Effector memory CD8-positive, alpha-beta T cell (primary cell): ENCODE measurements at regions not wholly inside any gene's neighbourhood (a gene's known extent, or its start where the extent isn't known, plus 50 kb on each side); places are given as distances from the start of the nearest gene placed in this dataset.
"Not testable (repeated sequence)": the region's sequence is repeated elsewhere in the genome, so short reads cannot be mapped to it uniquely, and the experiment has no call there.

ENCODE experiments used
- ATAC-seq: fragments of 150-1000 bp; cut with Tn5 transposase; replicated peaks from 2 replicates; pipeline ENCODE4 v1.10.0; 2021; ENCODE audit warnings: mild to moderate bottlenecking, moderate library complexity
- DNase-seq, 3 experiments: peaks; one replicate each; pipeline ENCODE4 v3.0.0; 2021
- H3K27ac Mint-ChIP-seq, 2 donors: one replicate each; pipeline ENCODE4 v1.8.0; 2022; ENCODE audit warnings: mild to moderate bottlenecking in 2 of 2, mixed read lengths in 2 of 2, moderate library complexity in 2 of 2
- H3K27me3 Mint-ChIP-seq, 2 donors: one replicate each; pipeline ENCODE4 v1.8.0; 2022; ENCODE audit warnings: mixed read lengths in 2 of 2
- H3K36me3 Mint-ChIP-seq: one replicate; pipeline ENCODE4 v1.8.0; 2022; ENCODE audit warnings: mild to moderate bottlenecking, moderate library complexity, mixed read lengths; ENCODE audit not compliant: insufficient read depth
- H3K4me1 Mint-ChIP-seq, 2 donors: one replicate each; pipeline ENCODE4 v1.8.0; 2022; ENCODE audit warnings: low read depth in 2 of 2, mixed read lengths in 2 of 2
- H3K4me3 Mint-ChIP-seq, 2 donors: one replicate each; pipeline ENCODE4 v1.8.0; 2022; ENCODE audit warnings: mild to moderate bottlenecking in 2 of 2, mixed read lengths in 2 of 2, moderate library complexity in 2 of 2
- H3K9me3 Mint-ChIP-seq, 2 donors: one replicate each; pipeline ENCODE4 v1.8.0; 2022; ENCODE audit warnings: mixed read lengths in 2 of 2

DNA sequence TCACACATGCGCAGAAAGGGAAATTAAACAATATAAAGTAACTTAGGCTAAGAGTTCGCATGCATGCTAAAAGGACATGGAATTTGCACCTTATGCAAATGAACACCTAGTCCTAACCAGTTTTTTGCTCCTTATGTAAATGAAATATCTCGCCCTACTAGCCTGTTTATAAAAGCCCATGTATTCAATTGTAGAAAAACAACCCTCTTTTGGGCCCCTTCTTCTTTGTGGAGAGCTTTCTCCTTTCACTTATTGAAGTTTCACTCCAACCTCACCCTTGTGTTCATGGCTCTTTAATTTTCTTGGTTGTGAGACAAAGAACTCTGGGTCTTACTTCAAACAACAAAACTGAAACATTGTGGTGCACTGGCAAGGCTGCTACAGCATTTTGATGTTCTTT, 333.4 kb upstream of the ATXN7L3B start:
- no peaks in the 10 kb centered on the region for H3K4me1 Mint-ChIP-seq
- H3K36me3 Mint-ChIP-seq, result no peaks in the 10 kb centered on the region
- DNase-seq (no peak), ATAC-seq (no peak)
- no peak overlapping the region for H3K27ac Mint-ChIP-seq
- no peaks in the 10 kb centered on the region for H3K27me3 Mint-ChIP-seq
- H3K9me3 Mint-ChIP-seq, result peaks cover 4 to 6% of the 10 kb centered on the region in 2 donors
- H3K4me3 Mint-ChIP-seq, result no peak overlapping the region

DNA sequence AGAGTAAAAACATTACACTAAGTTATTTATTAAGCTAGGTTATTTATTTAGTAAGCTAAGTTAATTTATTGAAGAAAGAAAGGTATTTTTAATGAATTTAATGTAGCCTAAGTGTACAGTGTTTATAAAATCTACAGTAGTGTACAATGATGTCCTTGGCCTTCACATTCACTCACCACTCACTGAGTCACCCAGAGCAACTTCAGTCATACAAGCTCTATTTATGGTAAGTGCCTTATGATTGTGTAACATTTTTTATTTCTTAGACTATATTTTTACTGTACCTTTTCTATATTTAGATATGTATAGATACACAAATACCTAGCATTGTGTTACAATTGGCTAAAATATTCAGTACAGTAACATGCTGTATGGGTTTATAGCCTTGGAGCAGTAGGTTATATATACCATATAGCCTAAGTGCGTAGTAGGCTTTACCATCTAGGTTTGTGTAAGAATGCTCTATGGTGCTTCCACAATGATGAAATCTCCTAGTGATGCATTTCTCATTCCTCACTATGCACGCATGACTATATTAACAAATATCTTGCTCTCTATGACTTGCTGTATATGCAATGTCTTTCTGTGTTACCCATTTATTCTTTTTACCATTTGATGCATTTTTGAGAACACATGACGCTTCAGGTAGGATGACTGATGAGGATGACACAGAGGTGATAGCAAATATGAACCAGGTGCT, 309.6 kb upstream of the ATXN7L3B start:
- no peak overlapping the region for H3K4me3 Mint-ChIP-seq
- peaks cover 0 to 2% of the 10 kb centered on the region in 2 donors for H3K9me3 Mint-ChIP-seq
- H3K27ac Mint-ChIP-seq, result no peak overlapping the region
- no peaks in the 10 kb centered on the region for H3K36me3 Mint-ChIP-seq
- no peak for DNase-seq
- H3K27me3 Mint-ChIP-seq, result no peaks in the 10 kb centered on the region
- H3K4me1 Mint-ChIP-seq, result no peaks in the 10 kb centered on the region
- ATAC-seq, result no peak

DNA sequence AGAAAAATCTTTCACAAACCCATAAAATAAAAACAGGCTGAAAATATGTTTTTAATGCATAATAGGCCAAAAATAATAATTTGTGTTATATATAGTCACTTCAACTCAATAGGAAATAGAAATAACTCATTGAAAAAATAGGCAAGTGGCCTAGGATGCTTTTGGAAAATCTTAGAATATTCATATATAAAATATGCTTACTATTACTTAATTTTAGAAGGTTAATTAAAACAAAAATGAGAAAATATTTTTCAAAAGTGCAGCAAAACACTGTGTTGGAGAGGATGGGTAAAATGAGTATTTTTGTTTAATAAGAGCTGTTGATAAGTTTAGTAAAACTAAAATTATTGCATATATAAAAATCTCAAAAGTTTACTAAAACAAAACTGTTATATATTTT, 308.0 kb upstream of the ATXN7L3B start:
- H3K9me3 Mint-ChIP-seq, result peaks cover 2 to 6% of the 10 kb centered on the region in 2 donors
- no peak for ATAC-seq
- H3K27me3 Mint-ChIP-seq, result no peaks in the 10 kb centered on the region
- H3K4me1 Mint-ChIP-seq, result no peaks in the 10 kb centered on the region
- H3K36me3 Mint-ChIP-seq, result no peaks in the 10 kb centered on the region
- no peak for DNase-seq
- no peak overlapping the region for H3K27ac Mint-ChIP-seq
- H3K4me3 Mint-ChIP-seq, result no peak overlapping the region

DNA sequence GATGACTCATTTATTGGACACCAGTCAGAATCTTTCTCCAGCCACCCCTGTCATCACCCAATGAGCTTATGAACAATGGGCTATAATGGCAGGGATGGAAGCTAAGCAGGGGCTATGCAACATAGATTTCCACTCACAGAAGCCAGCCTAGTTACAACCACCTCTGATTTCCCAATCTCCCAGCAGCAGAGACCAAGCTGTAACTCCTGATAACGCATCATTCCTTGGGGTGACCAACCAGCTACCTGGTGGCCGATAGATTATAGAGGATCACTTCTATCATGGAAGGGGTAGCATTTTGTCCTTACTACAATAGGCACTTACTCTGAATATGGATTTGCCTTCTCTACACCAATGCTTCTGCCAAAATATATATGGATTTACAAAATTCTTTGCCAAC, 302.3 kb upstream of the ATXN7L3B start:
- ATAC-seq (no peak), DNase-seq (no peak)
- H3K27me3 Mint-ChIP-seq, result no peaks in the 10 kb centered on the region
- H3K27ac Mint-ChIP-seq, result no peak overlapping the region
- no peak overlapping the region for H3K4me3 Mint-ChIP-seq
- H3K36me3 Mint-ChIP-seq, result no peaks in the 10 kb centered on the region
- no peaks in the 10 kb centered on the region for H3K4me1 Mint-ChIP-seq
- peaks cover 6 to 9% of the 10 kb centered on the region in 2 donors for H3K9me3 Mint-ChIP-seq

DNA sequence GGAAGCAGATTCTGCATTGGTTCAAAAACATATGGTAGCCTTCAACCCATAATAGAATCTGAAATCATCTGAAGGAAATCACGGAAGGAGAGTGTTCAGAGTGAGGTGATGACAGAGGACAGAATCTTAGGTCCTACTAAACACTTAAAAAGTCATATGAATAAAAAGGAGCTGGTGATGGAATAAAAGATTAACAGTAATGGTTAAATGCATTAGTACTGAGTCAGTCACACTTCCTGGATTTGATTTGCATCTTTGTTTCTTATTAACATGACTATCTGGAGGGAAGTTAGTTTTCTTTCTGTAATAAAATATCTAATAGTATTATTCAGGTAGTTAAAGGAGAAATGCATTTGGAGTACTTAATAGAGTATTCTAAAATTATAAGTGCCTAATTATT, 296.3 kb upstream of the ATXN7L3B start:
- Mint-ChIP-seq H3K4me3 (no peak overlapping the region), H3K27ac (no peak overlapping the region), H3K4me1 (no peaks in the 10 kb centered on the region), H3K27me3 (no peaks in the 10 kb centered on the region), H3K9me3 (peaks cover 0 to 10% of the 10 kb centered on the region in 2 donors), H3K36me3 (no peaks in the 10 kb centered on the region)
- DNase-seq (no peak), ATAC-seq (no peak)

DNA sequence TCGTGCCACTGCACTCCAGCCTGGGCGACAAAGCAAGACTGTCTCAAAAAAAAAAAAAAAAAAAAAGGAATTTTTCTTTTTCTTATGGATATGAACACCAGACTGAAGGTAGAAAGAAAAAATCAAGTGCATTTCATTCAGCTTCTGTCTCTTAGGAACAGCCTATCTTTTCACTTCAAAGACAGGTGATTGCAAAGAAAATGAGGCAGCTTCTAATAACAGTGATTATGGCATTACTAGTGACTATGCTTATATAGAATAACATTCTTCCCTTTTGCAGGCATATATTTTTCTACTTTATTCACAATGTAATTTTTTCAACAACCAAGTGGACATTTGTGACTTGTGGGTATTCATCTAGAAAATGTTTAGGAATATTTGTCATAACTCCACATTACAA, 295.5 kb upstream of the ATXN7L3B start:
- ATAC-seq (no peak), DNase-seq (no peak)
- Mint-ChIP-seq H3K9me3 (peaks cover 0 to 10% of the 10 kb centered on the region in 2 donors), H3K27me3 (no peaks in the 10 kb centered on the region), H3K4me1 (no peaks in the 10 kb centered on the region), H3K4me3 (no peak overlapping the region), H3K36me3 (no peaks in the 10 kb centered on the region), H3K27ac (no peak overlapping the region)

DNA sequence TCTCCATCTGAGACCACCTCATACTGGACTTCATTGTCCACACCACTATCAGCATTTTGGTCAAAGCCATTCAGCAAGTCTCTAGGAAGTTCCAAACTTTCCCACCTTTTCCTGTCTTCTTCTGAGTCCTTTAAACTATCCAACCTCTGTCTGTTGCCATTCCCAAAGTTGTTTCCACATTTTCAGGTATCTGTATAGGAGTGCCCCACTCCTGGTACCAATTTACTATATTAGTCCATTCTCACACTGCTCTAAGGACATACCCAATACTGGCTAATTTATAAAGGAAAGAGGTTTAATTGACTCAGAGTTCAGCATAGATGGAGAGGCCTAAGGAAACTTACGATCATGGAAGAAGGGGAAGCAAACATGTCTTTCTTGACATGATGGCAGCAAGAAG, 292.2 kb upstream of the ATXN7L3B start:
- ATAC-seq, result no peak
- peaks cover 0 to 5% of the 10 kb centered on the region in 2 donors for H3K9me3 Mint-ChIP-seq

DNA sequence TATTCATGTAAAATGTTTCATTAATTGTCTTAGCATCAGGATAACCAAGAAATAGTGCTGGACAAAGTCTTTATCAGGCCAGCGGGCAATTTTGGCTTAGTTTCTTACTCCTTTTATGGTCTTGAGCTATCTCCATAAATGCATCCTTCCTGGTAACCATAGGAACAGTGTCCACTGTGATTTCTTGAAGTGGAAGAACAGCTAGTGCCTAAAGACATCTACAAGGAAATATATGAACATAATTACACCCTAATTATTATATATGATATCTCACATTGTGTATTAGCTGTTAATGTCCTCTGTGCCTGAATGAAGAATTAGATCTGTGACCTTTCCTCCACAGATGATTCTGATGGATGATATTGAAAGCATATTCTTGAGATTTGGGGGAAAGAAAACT, 286.7 kb upstream of the ATXN7L3B start:
- peaks cover 0 to 8% of the 10 kb centered on the region in 2 donors for H3K9me3 Mint-ChIP-seq
- DNase-seq (no peak), ATAC-seq (no peak)
- no peak overlapping the region for H3K4me3 Mint-ChIP-seq
- no peaks in the 10 kb centered on the region for H3K36me3 Mint-ChIP-seq
- H3K4me1 Mint-ChIP-seq, result no peaks in the 10 kb centered on the region
- H3K27me3 Mint-ChIP-seq, result no peaks in the 10 kb centered on the region
- H3K27ac Mint-ChIP-seq, result no peak overlapping the region

More for the DNA sequence above, 292.2 kb upstream of the ATXN7L3B start:
- DNase-seq, result no peak
- Mint-ChIP-seq H3K27ac (no peak overlapping the region), H3K36me3 (no peaks in the 10 kb centered on the region), H3K4me3 (no peak overlapping the region), H3K4me1 (no peaks in the 10 kb centered on the region), H3K27me3 (no peaks in the 10 kb centered on the region)

DNA sequence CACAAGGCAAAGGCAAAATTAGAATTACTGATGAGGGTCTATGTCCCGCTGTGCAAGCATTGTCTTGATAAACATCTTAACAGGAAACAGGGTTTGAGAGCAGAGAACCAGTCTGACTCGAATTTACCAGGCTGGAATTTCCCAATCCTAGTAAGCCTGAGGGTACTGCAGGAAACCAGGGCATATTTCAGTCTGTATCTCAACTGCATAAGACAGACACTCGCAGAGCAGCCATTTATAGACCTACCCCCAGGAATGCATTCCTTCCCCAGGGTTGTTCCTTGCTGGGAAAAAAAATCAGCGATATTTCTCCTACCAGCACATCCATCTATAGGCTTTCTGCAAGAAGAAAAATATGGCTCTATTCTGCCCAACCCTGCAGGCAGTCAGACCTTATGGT, 283.8 kb upstream of the ATXN7L3B start:
- not testable (repeated sequence) for DNase-seq, H3K27me3 Mint-ChIP-seq, H3K4me3 Mint-ChIP-seq, H3K9me3 Mint-ChIP-seq, ATAC-seq, H3K27ac Mint-ChIP-seq, H3K36me3 Mint-ChIP-seq, H3K4me1 Mint-ChIP-seq

DNA sequence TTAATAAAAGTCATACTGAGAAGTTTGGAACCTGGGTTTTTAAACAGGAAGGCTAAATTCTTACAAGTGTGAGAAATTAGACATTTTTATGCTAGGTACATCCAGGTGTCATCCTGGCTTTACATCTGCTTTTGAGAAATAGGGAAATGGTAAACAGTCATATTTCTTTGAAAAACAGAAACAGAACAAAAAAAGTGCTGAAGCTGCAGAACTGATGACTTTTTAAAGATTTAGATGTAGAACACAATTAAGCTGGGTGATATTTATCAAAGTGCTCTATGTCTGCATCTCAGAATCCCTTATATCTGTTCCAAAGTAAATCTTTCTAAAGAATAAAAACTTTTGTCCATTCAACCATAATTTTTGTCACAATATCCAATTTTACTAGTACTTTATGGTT, 282.9 kb upstream of the ATXN7L3B start:
- H3K9me3 Mint-ChIP-seq, result peaks cover 0 to 7% of the 10 kb centered on the region in 2 donors
- no peaks in the 10 kb centered on the region for H3K27me3 Mint-ChIP-seq
- no peaks in the 10 kb centered on the region for H3K4me1 Mint-ChIP-seq
- ATAC-seq, result no peak
- H3K4me3 Mint-ChIP-seq, result no peak overlapping the region
- no peaks in the 10 kb centered on the region for H3K36me3 Mint-ChIP-seq
- no peak for DNase-seq
- H3K27ac Mint-ChIP-seq, result no peak overlapping the region

DNA sequence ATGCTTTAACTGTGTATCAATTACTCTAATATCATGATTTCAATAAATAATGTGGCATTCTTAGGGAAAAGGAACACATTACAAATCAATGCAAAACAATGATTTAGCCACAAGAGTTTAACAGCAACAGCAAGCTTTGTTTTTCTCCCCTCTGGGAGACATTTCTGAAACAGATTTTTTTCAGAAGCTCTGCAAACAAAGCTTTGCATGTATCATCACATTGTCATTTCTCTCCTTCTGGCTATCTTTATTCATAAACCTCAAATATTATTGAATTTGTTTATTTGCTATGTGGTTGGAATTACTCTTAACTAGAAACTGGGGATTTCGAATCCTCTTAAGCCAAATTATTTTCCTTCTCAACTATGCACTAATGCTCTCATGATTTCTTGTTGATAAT, 278.4 kb upstream of the ATXN7L3B start:
- peaks cover 0 to 1% of the 10 kb centered on the region in 2 donors for H3K9me3 Mint-ChIP-seq
- H3K36me3 Mint-ChIP-seq, result no peaks in the 10 kb centered on the region
- no peak for ATAC-seq
- no peak overlapping the region for H3K4me3 Mint-ChIP-seq
- DNase-seq, result no peak
- no peak overlapping the region for H3K27ac Mint-ChIP-seq
- H3K4me1 Mint-ChIP-seq, result no peaks in the 10 kb centered on the region
- no peaks in the 10 kb centered on the region for H3K27me3 Mint-ChIP-seq

DNA sequence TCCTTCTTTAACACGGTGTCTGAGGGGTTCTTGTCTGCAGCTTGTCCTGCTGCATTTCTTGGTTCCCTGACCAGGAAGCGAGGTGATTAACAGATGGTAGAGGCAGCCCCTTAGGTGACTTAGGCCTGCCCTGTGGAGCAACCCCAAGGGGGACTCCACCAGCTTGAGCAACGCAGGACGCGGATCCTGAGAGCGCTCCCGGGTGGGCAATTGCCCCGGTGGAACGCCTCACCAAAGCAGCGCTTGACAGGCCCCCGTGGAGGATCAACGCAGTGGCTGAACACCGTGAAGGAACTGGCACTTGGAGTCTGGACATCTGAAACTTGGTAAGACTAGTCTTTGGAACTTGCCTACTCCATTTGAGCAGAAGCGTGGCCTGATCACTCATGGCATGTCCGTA, 272.9 kb upstream of the ATXN7L3B start:
- Mint-ChIP-seq H3K9me3 (peaks cover 0 to 8% of the 10 kb centered on the region in 2 donors), H3K27ac (no peak overlapping the region), H3K36me3 (no peaks in the 10 kb centered on the region), H3K27me3 (no peaks in the 10 kb centered on the region), H3K4me3 (no peak overlapping the region), H3K4me1 (no peaks in the 10 kb centered on the region)
- DNase-seq, result no peak
- no peak for ATAC-seq

DNA sequence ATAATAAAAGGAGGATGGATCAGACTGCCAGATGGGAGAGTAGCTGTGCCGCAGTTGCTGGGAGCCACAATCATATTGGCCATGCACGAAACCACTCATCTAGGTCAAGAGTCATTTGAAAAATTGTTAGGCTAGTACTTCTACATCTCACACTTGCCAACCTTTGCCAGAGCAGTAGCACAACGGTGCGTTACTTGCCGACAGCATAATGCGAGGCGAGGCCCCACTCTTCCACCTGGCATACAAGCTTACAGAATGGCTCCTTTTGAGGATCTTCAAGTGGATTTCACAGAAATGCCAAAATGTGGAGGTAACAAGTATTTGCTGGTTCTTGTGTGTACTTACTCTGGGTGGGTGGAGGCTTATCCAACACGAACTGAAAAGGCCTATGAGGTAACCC, 268.3 kb upstream of the ATXN7L3B start:
- not testable (repeated sequence) for DNase-seq, H3K4me1 Mint-ChIP-seq, H3K36me3 Mint-ChIP-seq, H3K4me3 Mint-ChIP-seq, H3K27ac Mint-ChIP-seq, ATAC-seq, H3K9me3 Mint-ChIP-seq, H3K27me3 Mint-ChIP-seq

DNA sequence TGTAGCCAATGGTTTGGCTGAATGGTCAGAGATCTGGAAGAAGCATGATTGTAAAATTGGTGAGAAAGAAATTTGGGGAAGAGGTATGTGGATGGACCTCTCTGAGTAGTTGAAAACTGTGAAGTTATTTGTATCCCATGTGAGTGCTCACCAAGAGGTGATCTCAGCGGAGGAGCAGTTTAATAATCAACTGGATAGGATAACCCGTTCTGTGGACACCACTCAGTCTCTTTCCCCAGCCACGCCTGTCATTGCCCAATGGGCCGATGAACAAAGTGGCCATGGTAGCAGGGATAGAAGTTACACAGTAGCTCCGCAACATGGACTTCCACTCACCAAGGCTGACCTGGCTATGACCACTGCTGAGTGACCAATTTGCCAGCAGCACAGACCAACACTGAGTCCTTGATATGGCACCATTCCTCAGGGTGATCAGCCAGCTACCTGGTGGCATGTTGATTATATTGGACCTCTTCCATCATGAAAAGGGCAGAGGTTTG, 257.4 kb upstream of the ATXN7L3B start:
- peaks cover 7 to 14% of the 10 kb centered on the region in 2 donors for H3K9me3 Mint-ChIP-seq
- no peak overlapping the region for H3K4me3 Mint-ChIP-seq

More for the DNA sequence above, 257.4 kb upstream of the ATXN7L3B start:
- ATAC-seq (no peak), DNase-seq (no peak)
- Mint-ChIP-seq H3K36me3 (no peaks in the 10 kb centered on the region), H3K27ac (no peak overlapping the region), H3K4me1 (no peaks in the 10 kb centered on the region), H3K27me3 (no peaks in the 10 kb centered on the region)
